Colonic mucosa (tissue), 4 donors: ENCODE measurements at regions not wholly inside any gene's neighbourhood (a gene's known extent, or its start where the extent isn't known, plus 50 kb on each side); places are given as distances from the start of the nearest gene placed in this dataset.

Experiments used
- DNase-seq: peaks from one replicate; pipeline ENCODE4 v3.0.0-alpha.2; 2020
- H3K27ac ChIP-seq: fragments of 200-600 bp; one replicate; pipeline ENCODE4 v1.8.0; 2021
- H3K27me3 ChIP-seq: fragments of 200-600 bp; one replicate; pipeline ENCODE4 v1.8.0; 2021
- H3K36me3 ChIP-seq: fragments of 200-600 bp; one replicate; pipeline ENCODE4 v1.8.0; 2021
- H3K4me1 ChIP-seq: fragments of 200-600 bp; one replicate; pipeline ENCODE4 v1.8.0; 2021; ENCODE audit warnings: mild to moderate bottlenecking
- H3K4me3 ChIP-seq: fragments of 200-600 bp; one replicate; pipeline ENCODE4 v1.8.0; 2021
- H3K9ac ChIP-seq, 2 donors: one replicate each; pipeline ENCODE4 v1.7.0; 2013; ENCODE audit warnings: control low read depth in 2 of 2, low read depth in 2 of 2, low read length in 2 of 2
- H3K9me3 ChIP-seq: fragments of 200-600 bp; one replicate; pipeline ENCODE4 v1.8.0; 2021
- CTCF ChIP-seq: fragments of 200-600 bp; IDR thresholded peaks from one replicate; pipeline ENCODE4 v1.8.0; 2022; ENCODE audit warnings: antibody characterized with exemption, mild to moderate bottlenecking
- intact Hi-C: fragments of 100-400 bp; cut with DNase I; formaldehyde crosslinking; loops from one replicate; pipeline ENCODE4 v1.14.1; 2022
- donor health status: healthy.
- donor health status: DM: no; HTN: no; CAD: no.
- donor health status: DM: no; HTN: no; CAD: no.

DNA sequence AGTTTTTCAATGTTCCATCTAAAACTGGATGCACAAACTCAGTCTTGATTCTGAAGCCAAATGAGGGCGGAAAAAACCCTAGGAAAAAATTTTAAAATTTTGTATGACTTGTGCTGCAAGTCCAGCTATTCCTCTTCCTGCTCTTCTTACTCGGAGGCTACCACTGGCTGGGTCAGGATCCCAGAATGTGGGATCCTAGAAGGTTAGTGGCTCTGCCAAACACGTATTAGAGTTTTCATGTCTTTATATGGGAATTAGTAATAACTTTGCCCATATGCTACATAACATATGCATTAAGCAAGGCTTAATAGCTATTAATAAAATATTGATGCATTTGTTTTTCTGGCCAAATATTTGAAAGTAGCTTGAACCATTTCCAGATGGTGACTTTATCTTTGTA, 458.3 kb downstream of the AGTPBP1 start:
- no peak for DNase-seq
- Histone ChIP-seq H3K9ac (no peak overlapping the region), H3K27ac (no peak overlapping the region), H3K4me3 (no peak overlapping the region), H3K36me3 (no peaks in the 10 kb centered on the region), H3K9me3 (no peaks in the 10 kb centered on the region), H3K27me3 (no peaks in the 10 kb centered on the region), H3K4me1 (no peaks in the 10 kb centered on the region)
- intact Hi-C loops, result no loop called here
- TF ChIP-seq CTCF, result no peak

DNA sequence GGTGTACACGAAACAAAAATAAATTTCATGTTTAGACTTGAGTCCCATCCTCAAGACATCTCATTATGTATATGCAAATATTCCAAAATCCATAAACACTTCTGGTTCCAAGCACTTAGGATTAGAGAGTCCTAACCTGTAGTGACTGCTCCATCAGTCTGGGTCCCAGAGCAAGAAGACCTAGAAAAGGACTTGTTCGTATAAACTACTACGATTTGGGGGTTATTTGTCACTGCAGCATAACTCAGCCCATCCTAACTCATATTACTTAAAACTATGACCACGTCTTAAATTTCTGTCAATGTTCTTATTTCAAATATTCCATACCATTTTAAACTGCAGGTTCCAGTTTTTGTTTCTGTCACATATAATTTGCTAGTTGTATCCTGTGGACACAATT, 463.0 kb downstream of the AGTPBP1 start:
- H3K9ac ChIP-seq, result no peak overlapping the region
- no peaks in the 10 kb centered on the region for H3K9me3 ChIP-seq
- intact Hi-C loops, result no loop called here
- no peaks in the 10 kb centered on the region for H3K36me3 ChIP-seq
- no peak for TF ChIP-seq CTCF
- H3K4me1 ChIP-seq, result no peaks in the 10 kb centered on the region
- no peaks in the 10 kb centered on the region for H3K27me3 ChIP-seq
- H3K27ac ChIP-seq, result no peak overlapping the region
- H3K4me3 ChIP-seq, result no peak overlapping the region
- DNase-seq, result no peak

- DNase-seq, result no peak
- TF ChIP-seq CTCF, result no peak
- Histone ChIP-seq H3K9me3 (no peaks in the 10 kb centered on the region), H3K4me3 (no peak overlapping the region), H3K36me3 (no peaks in the 10 kb centered on the region), H3K9ac (no peak overlapping the region), H3K4me1 (no peaks in the 10 kb centered on the region), H3K27me3 (no peaks in the 10 kb centered on the region), H3K27ac (no peak overlapping the region)
- intact Hi-C loops, result no loop called here
These were observed 465.0 kb downstream of the AGTPBP1 start for GRCh38 chr9:85276741-85277140.

DNA sequence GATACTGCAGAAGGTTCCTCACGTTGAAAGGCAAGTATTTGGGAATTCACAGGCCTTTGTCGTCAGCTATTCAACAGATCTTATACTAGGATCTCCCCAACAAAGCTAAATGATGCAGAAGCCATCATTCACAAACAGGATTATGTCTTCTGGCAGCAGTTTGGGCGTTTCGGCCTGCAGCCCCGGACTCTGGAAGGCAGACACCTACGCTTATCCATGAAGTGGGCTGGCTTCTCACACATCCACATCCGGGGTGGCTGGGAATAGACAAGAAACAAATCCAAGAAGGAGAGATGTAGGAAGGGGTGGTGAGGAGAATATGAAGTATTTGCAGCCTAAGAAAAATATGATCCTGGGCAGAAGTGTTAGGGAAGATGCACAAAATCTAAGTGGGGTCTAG, 471.9 kb downstream of the AGTPBP1 start:
- Histone ChIP-seq H3K4me3 (no peak overlapping the region), H3K4me1 (no peaks in the 10 kb centered on the region), H3K27ac (no peak overlapping the region), H3K36me3 (no peaks in the 10 kb centered on the region), H3K9ac (no peak overlapping the region), H3K27me3 (no peaks in the 10 kb centered on the region), H3K9me3 (no peaks in the 10 kb centered on the region)
- DNase-seq, result no peak
- TF ChIP-seq CTCF, result no peak
- intact Hi-C loops, result no loop called here

DNA sequence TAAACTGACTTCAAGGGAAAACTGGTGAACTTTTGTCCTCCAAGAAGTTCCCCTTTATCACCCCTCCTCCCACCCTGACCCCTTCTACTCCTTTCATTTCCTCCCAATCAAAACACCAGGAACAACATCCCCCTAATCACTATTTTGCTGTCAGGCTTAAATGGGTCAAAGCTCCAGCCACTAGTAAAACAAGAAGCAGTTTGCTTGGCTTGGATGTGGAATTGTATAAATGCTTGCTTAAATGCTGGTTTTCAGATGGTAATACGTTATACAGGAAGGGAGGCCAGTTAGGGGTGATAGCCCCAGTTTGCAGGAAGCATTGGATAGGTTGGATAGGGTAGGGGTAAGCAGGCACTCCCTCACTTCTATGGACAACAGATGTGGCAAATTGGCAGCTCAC, 473.6 kb downstream of the AGTPBP1 start:
- TF ChIP-seq CTCF, result no peak
- DNase-seq, result no peak
- Histone ChIP-seq H3K4me1 (no peaks in the 10 kb centered on the region), H3K36me3 (no peaks in the 10 kb centered on the region), H3K9me3 (no peaks in the 10 kb centered on the region), H3K27me3 (no peaks in the 10 kb centered on the region), H3K4me3 (no peak overlapping the region), H3K9ac (no peak overlapping the region), H3K27ac (no peak overlapping the region)
- intact Hi-C loops, result no loop called here

GRCh38 chr9:85264695-85265094, 477.1 kb downstream of the AGTPBP1 start:
- Histone ChIP-seq H3K4me1 (no peaks in the 10 kb centered on the region), H3K9me3 (no peaks in the 10 kb centered on the region), H3K4me3 (no peak overlapping the region), H3K36me3 (no peaks in the 10 kb centered on the region), H3K9ac (no peak overlapping the region), H3K27ac (no peak overlapping the region), H3K27me3 (no peaks in the 10 kb centered on the region)
- TF ChIP-seq CTCF, result no peak
- intact Hi-C loops, result no loop called here
- no peak for DNase-seq
